Endodermal cell (in vitro differentiated cells): ENCODE measurements at regions not wholly inside any gene's neighbourhood (a gene's known extent, or its start where the extent isn't known, plus 50 kb on each side); places are given as distances from the start of the nearest gene placed in this dataset.

ENCODE experiments used
- DNase-seq: peaks from one replicate; pipeline ENCODE4 v3.0.0-alpha.2; 2017
- H3K27ac ChIP-seq: 2 replicates; pipeline ENCODE4 v1.5.1; 2013; ENCODE audit warnings: mild to moderate bottlenecking, low read depth, low read length, moderate library complexity
- H3K27me3 ChIP-seq: 2 replicates; pipeline ENCODE4 v1.6.1; 2013; ENCODE audit warnings: mild to moderate bottlenecking, low read length, moderate library complexity; ENCODE audit not compliant: insufficient read depth, control insufficient read depth, poor library complexity, severe bottlenecking
- H3K36me3 ChIP-seq: 2 replicates; pipeline ENCODE4 v1.7.0; 2013; ENCODE audit warnings: mild to moderate bottlenecking, low read length, moderate library complexity; ENCODE audit not compliant: control insufficient read depth, insufficient read depth
- H3K4me1 ChIP-seq: one replicate; pipeline ENCODE4 v1.7.0; 2013; ENCODE audit warnings: low read length; ENCODE audit not compliant: control insufficient read depth, insufficient read depth
- H3K4me3 ChIP-seq: 2 replicates; pipeline ENCODE4 v1.5.1; 2013; ENCODE audit warnings: mild to moderate bottlenecking, low read length, moderate library complexity
- H3K9ac ChIP-seq: 2 replicates; pipeline ENCODE4 v1.6.1; 2013; ENCODE audit warnings: mild to moderate bottlenecking, low read length, moderate library complexity; ENCODE audit not compliant: poor library complexity, severe bottlenecking; ENCODE audit errors: extremely low read depth
- H3K9me3 ChIP-seq: 2 replicates; pipeline ENCODE4 v1.6.1; 2013; ENCODE audit warnings: mild to moderate bottlenecking, low read length, moderate library complexity; ENCODE audit not compliant: control insufficient read depth
- H3K27ac Mint-ChIP-seq: 2 replicates; pipeline ENCODE4 v1.8.0; 2020; ENCODE audit warnings: mixed read lengths
- H3K27me3 Mint-ChIP-seq: 2 replicates; pipeline ENCODE4 v1.8.0; 2021; ENCODE audit warnings: mild to moderate bottlenecking, mixed read lengths; ENCODE audit not compliant: insufficient read depth
- H3K36me3 Mint-ChIP-seq: 2 replicates; pipeline ENCODE4 v1.8.0; 2020; ENCODE audit warnings: low read depth, mixed read lengths
- H3K4me1 Mint-ChIP-seq: 2 replicates; pipeline ENCODE4 v1.8.0; 2020; ENCODE audit warnings: mixed read lengths
- H3K4me3 Mint-ChIP-seq: 2 replicates; pipeline ENCODE4 v1.8.0; 2020; ENCODE audit warnings: mild to moderate bottlenecking, moderate library complexity, mixed read lengths
- H3K9me3 Mint-ChIP-seq: 2 replicates; pipeline ENCODE4 v1.8.0; 2020; ENCODE audit warnings: mild to moderate bottlenecking, mixed read lengths
- WGBS, 2 experiments: methylation state at CpG; one replicate each; pipeline versions ENCODE4 v1.1.5 to v1.1.7; 2013; ENCODE audit warnings: missing lambda C conversion rate in 2 of 2, mixed read lengths in 1 of 2; ENCODE audit not compliant: insufficient coverage in 1 of 2, insufficient read length in 1 of 2; 5-methylcytosine and 5-hydroxymethylcytosine counted together
- TF ChIP-seq, protein P1 (sequence below): fragments of 200-600 bp; sonication (generic); conservative IDR thresholded peaks from 2 replicates; pipeline ENCODE4 v1.5.0; 2021; ENCODE audit warnings: antibody characterized with exemption, mild to moderate bottlenecking

GRCh38 chr1:230507236-230507635, 81.1 kb upstream of the PGBD5 start:
- no peaks in the 10 kb centered on the region for H3K27me3 Mint-ChIP-seq
- H3K9me3 Mint-ChIP-seq = peaks cover 6% of the 10 kb centered on the region
- 91 to 95% methylated on average over 2 of the region's 2 CpGs for WGBS, 2 experiments

DNA sequence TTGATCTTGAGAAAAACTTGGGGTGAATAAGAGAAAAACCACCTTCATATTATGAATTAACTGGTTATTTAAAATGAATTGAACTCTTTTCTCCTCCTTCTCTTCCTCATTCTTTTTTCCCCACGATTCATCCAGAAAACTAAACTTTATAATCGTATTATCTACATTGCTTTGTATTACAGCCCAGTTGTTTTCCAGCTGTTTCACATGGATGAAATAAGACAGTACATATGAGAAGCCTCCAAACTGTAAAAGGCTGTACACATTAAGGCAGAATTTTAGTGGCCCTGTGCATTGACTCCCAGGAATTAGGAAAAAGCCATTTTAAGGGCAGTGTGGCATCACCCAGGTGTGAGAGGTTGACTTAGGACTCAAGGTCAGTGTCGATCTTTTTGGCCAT, 80.3 kb upstream of the PGBD5 start:
- no peaks in the 10 kb centered on the region for H3K27me3 Mint-ChIP-seq
- no peak for DNase-seq
- Histone ChIP-seq H3K4me1 (peaks cover 6% of the 10 kb centered on the region), H3K4me3 (no peak overlapping the region), H3K9ac (no peak overlapping the region), H3K27ac (no peak overlapping the region), H3K36me3 (no peaks in the 10 kb centered on the region), H3K9me3 (no peaks in the 10 kb centered on the region), H3K27me3 (no peaks in the 10 kb centered on the region)
- peaks cover 11% of the 10 kb centered on the region for H3K4me1 Mint-ChIP-seq
- H3K27ac Mint-ChIP-seq = no peak overlapping the region
- 86% methylated on average over 3 of the region's 3 CpGs; no CpG with 5 or more reads in 1 of the 2 experiments for WGBS, 2 experiments
- no peaks in the 10 kb centered on the region for H3K36me3 Mint-ChIP-seq
- no peak overlapping the region for H3K4me3 Mint-ChIP-seq
- TF ChIP-seq, protein P1, sequence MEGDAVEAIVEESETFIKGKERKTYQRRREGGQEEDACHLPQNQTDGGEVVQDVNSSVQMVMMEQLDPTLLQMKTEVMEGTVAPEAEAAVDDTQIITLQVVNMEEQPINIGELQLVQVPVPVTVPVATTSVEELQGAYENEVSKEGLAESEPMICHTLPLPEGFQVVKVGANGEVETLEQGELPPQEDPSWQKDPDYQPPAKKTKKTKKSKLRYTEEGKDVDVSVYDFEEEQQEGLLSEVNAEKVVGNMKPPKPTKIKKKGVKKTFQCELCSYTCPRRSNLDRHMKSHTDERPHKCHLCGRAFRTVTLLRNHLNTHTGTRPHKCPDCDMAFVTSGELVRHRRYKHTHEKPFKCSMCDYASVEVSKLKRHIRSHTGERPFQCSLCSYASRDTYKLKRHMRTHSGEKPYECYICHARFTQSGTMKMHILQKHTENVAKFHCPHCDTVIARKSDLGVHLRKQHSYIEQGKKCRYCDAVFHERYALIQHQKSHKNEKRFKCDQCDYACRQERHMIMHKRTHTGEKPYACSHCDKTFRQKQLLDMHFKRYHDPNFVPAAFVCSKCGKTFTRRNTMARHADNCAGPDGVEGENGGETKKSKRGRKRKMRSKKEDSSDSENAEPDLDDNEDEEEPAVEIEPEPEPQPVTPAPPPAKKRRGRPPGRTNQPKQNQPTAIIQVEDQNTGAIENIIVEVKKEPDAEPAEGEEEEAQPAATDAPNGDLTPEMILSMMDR = no peak
- peaks cover 6% of the 10 kb centered on the region for H3K9me3 Mint-ChIP-seq

More at GRCh38 chr1:230507236-230507635, 81.1 kb upstream of the PGBD5 start:
- Histone ChIP-seq H3K4me3 (no peak overlapping the region), H3K27me3 (no peaks in the 10 kb centered on the region), H3K27ac (no peak overlapping the region), H3K4me1 (peaks cover 6% of the 10 kb centered on the region), H3K36me3 (no peaks in the 10 kb centered on the region), H3K9me3 (no peaks in the 10 kb centered on the region), H3K9ac (no peak overlapping the region)
- H3K4me3 Mint-ChIP-seq = no peak overlapping the region
- H3K27ac Mint-ChIP-seq = no peak overlapping the region
- TF ChIP-seq, protein P1 = no peak
- peaks cover 10% of the 10 kb centered on the region for H3K4me1 Mint-ChIP-seq
- DNase-seq = no peak
- H3K36me3 Mint-ChIP-seq = no peaks in the 10 kb centered on the region

GRCh38 chr1:230504310-230504709, 78.2 kb upstream of the PGBD5 start:
- Histone ChIP-seq H3K36me3 (no peaks in the 10 kb centered on the region), H3K27me3 (no peaks in the 10 kb centered on the region), H3K27ac (no peak overlapping the region), H3K9me3 (peaks cover 12% of the 10 kb centered on the region), H3K4me1 (peaks cover 6% of the 10 kb centered on the region), H3K9ac (no peak overlapping the region), H3K4me3 (no peak overlapping the region)
- TF ChIP-seq, protein P1 = no peak
- 89 to 97% methylated on average over 5 to 6 of the region's 6 CpGs for WGBS, 2 experiments
- H3K27ac Mint-ChIP-seq = no peak overlapping the region
- no peak overlapping the region for H3K4me3 Mint-ChIP-seq
- peaks cover 3% of the 10 kb centered on the region for H3K36me3 Mint-ChIP-seq
- peaks cover 4% of the 10 kb centered on the region for H3K27me3 Mint-ChIP-seq
- peaks cover 11% of the 10 kb centered on the region for H3K4me1 Mint-ChIP-seq
- DNase-seq = no peak
- H3K9me3 Mint-ChIP-seq = peaks cover 16% of the 10 kb centered on the region
